ENCODE measurements at regions not wholly inside any gene's neighbourhood (a gene's known extent, or its start where the extent isn't known, plus 50 kb on each side); places are given as distances from the start of the nearest gene placed in this dataset.

- Histone ChIP-seq H3K27ac (ENCODE audit: low read depth, low read length) (no peak overlapping the region), H4K20me1 (ENCODE audit: control insufficient read depth, insufficient read depth, low read depth, low read length) (no peaks in the 10 kb centered on the region), H3K4me1 (ENCODE audit: control insufficient read depth, low read length) (no peaks in the 10 kb centered on the region), H3K9me3 (ENCODE audit: control insufficient read depth, insufficient read depth, low read length) (no peaks in the 10 kb centered on the region), H3K9me2 (replicated peaks; ENCODE audit: control insufficient read depth, low read length) (no peaks in the 10 kb centered on the region), H3F3A (ENCODE audit: control insufficient read depth, insufficient read depth) (no peaks in the 10 kb centered on the region), H3K36me3 (ENCODE audit: control insufficient read depth, low read length) (no peaks in the 10 kb centered on the region), H3K79me2 (ENCODE audit: control insufficient read depth, low read length) (no peaks in the 10 kb centered on the region), H3K27me3 (ENCODE audit: control insufficient read depth, low read length) (no peaks in the 10 kb centered on the region), H3K4me3 (ENCODE audit: low read length) (no peak overlapping the region), H3K4me2 (ENCODE audit: low read length) (no peak overlapping the region)
- no peak for TF ChIP-seq CTCF (IDR thresholded peaks at IDR 0.05; ENCODE audit: low read depth, low read length, poor library complexity, severe bottlenecking)
- no peak for TF ChIP-seq EZH2phosphoT487 (IDR thresholded peaks at IDR 0.05; ENCODE audit: borderline replicate concordance, low read length)
Observed at GRCh38 chr3:146692254-146692653, 87.1 kb upstream of the PLSCR5 start.

DNA sequence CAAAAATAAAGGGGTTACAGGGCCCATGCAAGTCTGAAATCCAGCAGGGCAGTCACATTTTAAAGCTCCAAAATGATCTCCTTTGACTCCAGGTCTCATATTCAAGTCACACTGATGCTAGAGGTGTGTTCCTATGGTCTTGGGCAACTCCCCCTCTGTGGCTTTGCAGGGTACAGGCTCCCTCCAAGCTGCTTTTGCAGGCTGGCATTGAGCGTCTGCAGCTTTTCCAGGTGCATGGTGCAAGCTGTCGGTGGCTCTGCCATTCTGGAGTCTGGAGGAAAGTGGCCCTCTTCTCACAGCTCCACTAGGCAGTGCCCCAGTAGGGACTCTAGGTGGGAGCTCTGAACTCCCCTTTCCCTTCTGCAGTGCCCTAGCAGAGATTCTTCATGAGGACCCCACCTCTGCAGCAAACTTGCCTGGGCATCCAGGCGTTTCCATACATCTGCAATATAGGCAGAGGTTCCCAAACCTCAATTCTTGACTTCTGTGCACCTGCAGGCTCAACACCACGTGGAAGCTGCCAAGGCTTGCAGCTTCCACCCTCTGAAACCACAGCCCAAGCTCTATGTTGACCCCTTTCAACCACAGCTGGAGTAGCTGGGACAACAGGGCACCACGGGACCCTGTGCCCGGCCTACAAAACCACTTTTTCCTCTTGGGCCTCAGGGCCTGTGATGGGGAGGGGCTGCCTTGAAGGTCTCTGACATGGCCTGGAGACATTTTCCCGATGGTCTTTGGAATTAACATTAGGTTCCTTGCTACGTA is 80.1 kb upstream of the PLSCR5 start:
- no peak overlapping the region for H3K4me2 ChIP-seq (ENCODE audit: low read length)
- H3K79me2 ChIP-seq (ENCODE audit: control insufficient read depth, low read length) = no peaks in the 10 kb centered on the region
- no peaks in the 10 kb centered on the region for H3K9me2 ChIP-seq (replicated peaks; ENCODE audit: control insufficient read depth, low read length)
- no peak overlapping the region for H3K4me3 ChIP-seq (ENCODE audit: low read length)
- H3K27ac ChIP-seq (ENCODE audit: low read depth, low read length) = no peak overlapping the region
- no peak for TF ChIP-seq CTCF (IDR thresholded peaks at IDR 0.05; ENCODE audit: low read depth, low read length, poor library complexity, severe bottlenecking)
- no peak for TF ChIP-seq EZH2phosphoT487 (IDR thresholded peaks at IDR 0.05; ENCODE audit: borderline replicate concordance, low read length)
- no peaks in the 10 kb centered on the region for H3K36me3 ChIP-seq (ENCODE audit: control insufficient read depth, low read length)
- H3K9me3 ChIP-seq (ENCODE audit: control insufficient read depth, insufficient read depth, low read length) = no peaks in the 10 kb centered on the region
- H4K20me1 ChIP-seq (ENCODE audit: control insufficient read depth, insufficient read depth, low read depth, low read length) = no peaks in the 10 kb centered on the region
- H3K4me1 ChIP-seq (ENCODE audit: control insufficient read depth, low read length) = no peaks in the 10 kb centered on the region
- no peaks in the 10 kb centered on the region for H3F3A ChIP-seq (ENCODE audit: control insufficient read depth, insufficient read depth)
- H3K27me3 ChIP-seq (ENCODE audit: control insufficient read depth, low read length) = no peaks in the 10 kb centered on the region

DNA sequence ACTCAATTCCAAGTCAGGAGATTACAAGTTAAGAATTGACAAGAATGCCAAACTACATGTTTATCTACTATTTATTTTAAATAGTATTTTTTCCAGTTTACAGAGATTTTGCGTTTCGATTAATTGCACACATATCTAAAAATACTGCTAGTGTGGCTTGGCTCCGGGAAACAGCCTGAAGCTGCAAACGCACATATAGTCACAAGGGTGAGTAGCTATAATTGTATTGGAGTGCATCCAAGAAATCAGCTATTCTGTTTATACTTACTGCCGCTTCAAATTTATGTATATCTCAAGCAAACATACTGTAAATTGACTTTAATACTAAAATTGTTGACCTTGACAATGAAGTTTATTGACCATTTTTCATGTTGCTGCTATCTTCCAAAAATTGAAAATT is 77.0 kb upstream of the PLSCR5 start:
- Histone ChIP-seq H3K27me3 (ENCODE audit: control insufficient read depth, low read length) (no peaks in the 10 kb centered on the region), H3K9me3 (ENCODE audit: control insufficient read depth, insufficient read depth, low read length) (no peaks in the 10 kb centered on the region), H4K20me1 (ENCODE audit: control insufficient read depth, insufficient read depth, low read depth, low read length) (no peaks in the 10 kb centered on the region), H3K27ac (ENCODE audit: low read depth, low read length) (no peak overlapping the region), H3K36me3 (ENCODE audit: control insufficient read depth, low read length) (no peaks in the 10 kb centered on the region), H3K4me2 (ENCODE audit: low read length) (no peak overlapping the region), H3K9me2 (replicated peaks; ENCODE audit: control insufficient read depth, low read length) (no peaks in the 10 kb centered on the region), H3F3A (ENCODE audit: control insufficient read depth, insufficient read depth) (no peaks in the 10 kb centered on the region), H3K79me2 (ENCODE audit: control insufficient read depth, low read length) (no peaks in the 10 kb centered on the region), H3K4me1 (ENCODE audit: control insufficient read depth, low read length) (no peaks in the 10 kb centered on the region), H3K4me3 (ENCODE audit: low read length) (no peak overlapping the region)
- no peak for TF ChIP-seq CTCF (IDR thresholded peaks at IDR 0.05; ENCODE audit: low read depth, low read length, poor library complexity, severe bottlenecking)
- TF ChIP-seq EZH2phosphoT487 (IDR thresholded peaks at IDR 0.05; ENCODE audit: borderline replicate concordance, low read length) = no peak

Data from DOHH2 (cell line).